ENCODE measurements at regions not wholly inside any gene's neighbourhood (a gene's known extent, or its start where the extent isn't known, plus 50 kb on each side); places are given as distances from the start of the nearest gene placed in this dataset.

- no TSS peak for BruUV-seq (replicated peaks)
- TF ChIP-seq, protein P1, sequence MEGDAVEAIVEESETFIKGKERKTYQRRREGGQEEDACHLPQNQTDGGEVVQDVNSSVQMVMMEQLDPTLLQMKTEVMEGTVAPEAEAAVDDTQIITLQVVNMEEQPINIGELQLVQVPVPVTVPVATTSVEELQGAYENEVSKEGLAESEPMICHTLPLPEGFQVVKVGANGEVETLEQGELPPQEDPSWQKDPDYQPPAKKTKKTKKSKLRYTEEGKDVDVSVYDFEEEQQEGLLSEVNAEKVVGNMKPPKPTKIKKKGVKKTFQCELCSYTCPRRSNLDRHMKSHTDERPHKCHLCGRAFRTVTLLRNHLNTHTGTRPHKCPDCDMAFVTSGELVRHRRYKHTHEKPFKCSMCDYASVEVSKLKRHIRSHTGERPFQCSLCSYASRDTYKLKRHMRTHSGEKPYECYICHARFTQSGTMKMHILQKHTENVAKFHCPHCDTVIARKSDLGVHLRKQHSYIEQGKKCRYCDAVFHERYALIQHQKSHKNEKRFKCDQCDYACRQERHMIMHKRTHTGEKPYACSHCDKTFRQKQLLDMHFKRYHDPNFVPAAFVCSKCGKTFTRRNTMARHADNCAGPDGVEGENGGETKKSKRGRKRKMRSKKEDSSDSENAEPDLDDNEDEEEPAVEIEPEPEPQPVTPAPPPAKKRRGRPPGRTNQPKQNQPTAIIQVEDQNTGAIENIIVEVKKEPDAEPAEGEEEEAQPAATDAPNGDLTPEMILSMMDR (conservative IDR thresholded peaks at IDR 0.05) = no peak
- Histone ChIP-seq H3F3A (ENCODE audit: insufficient read depth, low read depth) (no peaks in the 10 kb centered on the region), H3K4me2 (no peak overlapping the region), H3K36me3 (ENCODE audit: low read depth) (no peaks in the 10 kb centered on the region), H3K9me2 (ENCODE audit: insufficient read depth) (no peaks in the 10 kb centered on the region), H2AFZ (no peak overlapping the region), H3K27me3 (ENCODE audit: insufficient read depth, low read depth) (no peaks in the 10 kb centered on the region), H3K79me2 (ENCODE audit: low read depth) (no peaks in the 10 kb centered on the region), H3K27ac (no peak overlapping the region), H3K4me1 (replicated peaks; ENCODE audit: insufficient read depth) (no peaks in the 10 kb centered on the region), H4K20me1 (ENCODE audit: insufficient read depth) (no peaks in the 10 kb centered on the region), H3K9me3 (ENCODE audit: insufficient read depth, low read depth) (no peaks in the 10 kb centered on the region), H3K4me3 (no peak overlapping the region)
- intact Hi-C loops (cut with micrococcal nuclease; ENCODE audit: unreplicated experiment) = no loop called here
- CTCF ChIA-PET = no interaction called here
- no peak for DNase-seq
- POLR2A ChIA-PET (ENCODE audit: unreplicated experiment) = no interaction called here
Observed at GRCh38 chr18:67590571-67591141, 74.1 kb upstream of the DSEL start.

GRCh38 chr18:67589325-67589724 lies 72.8 kb upstream of the DSEL start:
- Histone ChIP-seq H3K9me3 (ENCODE audit: insufficient read depth, low read depth) (no peaks in the 10 kb centered on the region), H3K4me3 (no peak overlapping the region), H3K9me2 (ENCODE audit: insufficient read depth) (no peaks in the 10 kb centered on the region), H3F3A (ENCODE audit: insufficient read depth, low read depth) (no peaks in the 10 kb centered on the region), H4K20me1 (ENCODE audit: insufficient read depth) (no peaks in the 10 kb centered on the region), H2AFZ (no peak overlapping the region), H3K79me2 (ENCODE audit: low read depth) (no peaks in the 10 kb centered on the region), H3K4me2 (no peak overlapping the region), H3K27me3 (ENCODE audit: insufficient read depth, low read depth) (no peaks in the 10 kb centered on the region), H3K36me3 (ENCODE audit: low read depth) (no peaks in the 10 kb centered on the region), H3K27ac (no peak overlapping the region), H3K4me1 (replicated peaks; ENCODE audit: insufficient read depth) (no peaks in the 10 kb centered on the region)
- ChIA-PET POLR2A (ENCODE audit: unreplicated experiment) (no interaction called here), CTCF (no interaction called here)
- DNase-seq = no peak
- no peak for TF ChIP-seq EZH2 (IDR thresholded peaks at IDR 0.05; ENCODE audit: low read depth)
- TF ChIP-seq, protein P1 (conservative IDR thresholded peaks at IDR 0.05) = no peak
- intact Hi-C loops (cut with micrococcal nuclease; ENCODE audit: unreplicated experiment) = no loop called here
- no TSS peak for BruUV-seq (replicated peaks)

- H4K20me1 ChIP-seq (ENCODE audit: insufficient read depth) = no peaks in the 10 kb centered on the region
- intact Hi-C loops (cut with micrococcal nuclease; ENCODE audit: unreplicated experiment) = no loop called here
- no peaks in the 10 kb centered on the region for H3K36me3 ChIP-seq (ENCODE audit: low read depth)
- H2AFZ ChIP-seq = no peak overlapping the region
- TF ChIP-seq EZH2 (IDR thresholded peaks at IDR 0.05; ENCODE audit: low read depth) = no peak
- TF ChIP-seq, protein P1 (conservative IDR thresholded peaks at IDR 0.05) = no peak
- ChIA-PET POLR2A (ENCODE audit: unreplicated experiment) (no interaction called here), CTCF (no interaction called here)
- H3K79me2 ChIP-seq (ENCODE audit: low read depth) = no peaks in the 10 kb centered on the region
- no peaks in the 10 kb centered on the region for H3K27me3 ChIP-seq (ENCODE audit: insufficient read depth, low read depth)
- no peaks in the 10 kb centered on the region for H3K9me2 ChIP-seq (ENCODE audit: insufficient read depth)
- no peak overlapping the region for H3K27ac ChIP-seq
- no TSS peak for BruUV-seq (replicated peaks)
- no peak overlapping the region for H3K4me2 ChIP-seq
- H3K4me3 ChIP-seq = no peak overlapping the region
- H3K4me1 ChIP-seq (replicated peaks; ENCODE audit: insufficient read depth) = no peaks in the 10 kb centered on the region
- no peak for DNase-seq
- H3F3A ChIP-seq (ENCODE audit: insufficient read depth, low read depth) = no peaks in the 10 kb centered on the region
- no peaks in the 10 kb centered on the region for H3K9me3 ChIP-seq (ENCODE audit: insufficient read depth, low read depth)
Observed at GRCh38 chr18:67586101-67586500, 69.6 kb upstream of the DSEL start.
